Loucy (cell line): ENCODE measurements at regions not wholly inside any gene's neighbourhood (a gene's known extent, or its start where the extent isn't known, plus 50 kb on each side); places are given as distances from the start of the nearest gene placed in this dataset.

Experiments used
- H2AFZ ChIP-seq: fragments of 200-600 bp; sonication (generic); 2 replicates; pipeline ENCODE4 v1.6.0; 2016; ENCODE audit warnings: antibody characterized with exemption, mild to moderate bottlenecking, low read length, moderate library complexity
- H3F3A ChIP-seq: fragments of 200-600 bp; 2 replicates; pipeline ENCODE4 v1.6.0; 2016; ENCODE audit warnings: antibody characterized with exemption, low read depth, mild to moderate bottlenecking
- H3K27me3 ChIP-seq: fragments of 200-600 bp; sonication (generic); 2 replicates; pipeline ENCODE4 v1.6.1; 2014; ENCODE audit warnings: low read length, mild to moderate bottlenecking; ENCODE audit not compliant: insufficient read depth, poor library complexity, severe bottlenecking
- H3K36me3 ChIP-seq: fragments of 200-600 bp; sonication (generic); 2 replicates; pipeline ENCODE4 v1.6.1; 2016; ENCODE audit warnings: low read length; ENCODE audit not compliant: insufficient read depth
- H3K4me1 ChIP-seq: fragments of 200-600 bp; sonication (generic); 2 replicates; pipeline ENCODE4 v1.5.1; 2014; ENCODE audit warnings: low read length, mild to moderate bottlenecking; ENCODE audit not compliant: insufficient read depth, poor library complexity, severe bottlenecking
- H3K4me2 ChIP-seq: fragments of 200-600 bp; sonication (generic); 2 replicates; pipeline ENCODE4 v1.6.0; 2014; ENCODE audit warnings: antibody characterized with exemption, low read length, low read depth, mild to moderate bottlenecking; ENCODE audit not compliant: poor library complexity, severe bottlenecking
- H3K4me3 ChIP-seq: fragments of 200-600 bp; sonication (generic); 2 replicates; pipeline ENCODE4 v1.5.1; 2014; ENCODE audit warnings: low read length, mild to moderate bottlenecking, mixed read lengths; ENCODE audit not compliant: poor library complexity, severe bottlenecking
- H3K79me2 ChIP-seq: fragments of 200-600 bp; sonication (generic); 2 replicates; pipeline ENCODE4 v1.6.1; 2014; ENCODE audit warnings: low read length; ENCODE audit not compliant: insufficient read depth
- H3K9ac ChIP-seq: fragments of 200-600 bp; sonication (generic); 2 replicates; pipeline ENCODE4 v1.6.0; 2014; ENCODE audit warnings: mild to moderate bottlenecking, low read depth, low read length, moderate library complexity; ENCODE audit not compliant: poor library complexity, severe bottlenecking
- H3K9me2 ChIP-seq: fragments of 200-600 bp; sonication (generic); replicated peaks from 2 replicates; pipeline ENCODE4 v1.6.1; 2016; ENCODE audit warnings: low read depth, low read length, mixed read lengths
- H3K9me3 ChIP-seq: fragments of 200-600 bp; sonication (generic); 2 replicates; pipeline ENCODE4 v1.6.1; 2014; ENCODE audit warnings: mild to moderate bottlenecking, antibody characterized with exemption, low read length, low read depth; ENCODE audit not compliant: insufficient read depth
- H4K20me1 ChIP-seq: fragments of 200-600 bp; sonication (generic); 2 replicates; pipeline ENCODE4 v1.6.0; 2014; ENCODE audit warnings: antibody characterized with exemption, low read length, mild to moderate bottlenecking; ENCODE audit not compliant: insufficient read depth, poor library complexity, severe bottlenecking
- CTCF ChIP-seq: fragments of 200-600 bp; sonication (generic); conservative IDR thresholded peaks from 2 replicates; pipeline ENCODE4 v1.5.1; 2014; ENCODE audit warnings: mild to moderate bottlenecking, antibody characterized with exemption, low read length
- EZH2phosphoT487 ChIP-seq: fragments of 200-600 bp; IDR thresholded peaks from 2 replicates; pipeline ENCODE4 v1.6.1; 2018; ENCODE audit warnings: antibody characterized with exemption, mild to moderate bottlenecking, moderate library complexity, borderline replicate concordance

GRCh38 chr15:39304931-39305728 lies 275.7 kb upstream of the THBS1 start:
- no peaks in the 10 kb centered on the region for H3F3A ChIP-seq

GRCh38 chr15:39310633-39311032 lies 270.2 kb upstream of the THBS1 start:
- Histone ChIP-seq H3K27me3 (no peaks in the 10 kb centered on the region), H3K4me1 (no peaks in the 10 kb centered on the region), H3K79me2 (no peaks in the 10 kb centered on the region), H3K9me3 (no peaks in the 10 kb centered on the region), H3K9me2 (no peaks in the 10 kb centered on the region), H3K4me2 (no peak overlapping the region), H3K36me3 (no peaks in the 10 kb centered on the region), H4K20me1 (no peaks in the 10 kb centered on the region), H2AFZ (no peak overlapping the region), H3K9ac (no peak overlapping the region), H3K4me3 (no peak overlapping the region), H3F3A (no peaks in the 10 kb centered on the region)
- TF ChIP-seq EZH2phosphoT487 (no peak), CTCF (no peak)

More at GRCh38 chr15:39304931-39305728, 275.7 kb upstream of the THBS1 start:
- no peak overlapping the region for H3K4me2 ChIP-seq
- no peaks in the 10 kb centered on the region for H3K27me3 ChIP-seq
- no peak overlapping the region for H3K9ac ChIP-seq
- H2AFZ ChIP-seq, result no peak overlapping the region
- TF ChIP-seq EZH2phosphoT487, result no peak
- no peak for TF ChIP-seq CTCF
- H3K79me2 ChIP-seq, result no peaks in the 10 kb centered on the region
- H3K4me1 ChIP-seq, result no peaks in the 10 kb centered on the region
- H3K9me3 ChIP-seq, result no peaks in the 10 kb centered on the region
- no peak overlapping the region for H3K4me3 ChIP-seq
- H3K9me2 ChIP-seq, result no peaks in the 10 kb centered on the region
- H3K36me3 ChIP-seq, result no peaks in the 10 kb centered on the region
- no peaks in the 10 kb centered on the region for H4K20me1 ChIP-seq

- H3K27me3 ChIP-seq, result no peaks in the 10 kb centered on the region
- no peak overlapping the region for H3K4me3 ChIP-seq
- no peaks in the 10 kb centered on the region for H3K36me3 ChIP-seq
- H3K9me2 ChIP-seq, result no peaks in the 10 kb centered on the region
- H3K4me2 ChIP-seq, result no peak overlapping the region
- H3K9me3 ChIP-seq, result no peaks in the 10 kb centered on the region
- no peaks in the 10 kb centered on the region for H3F3A ChIP-seq
- H4K20me1 ChIP-seq, result no peaks in the 10 kb centered on the region
- H3K4me1 ChIP-seq, result no peaks in the 10 kb centered on the region
- H3K79me2 ChIP-seq, result no peaks in the 10 kb centered on the region
- peak; percentile 61 for TF ChIP-seq CTCF
- TF ChIP-seq EZH2phosphoT487, result no peak
- peak overlapping the region; percentile 50; the same call in 1 of the 2 replicates for H2AFZ ChIP-seq
- H3K9ac ChIP-seq, result no peak overlapping the region
Observed at GRCh38 chr15:39312984-39313383, 267.9 kb upstream of the THBS1 start.
